Upper lobe of left lung (tissue), 6 donors: ENCODE measurements at regions not wholly inside any gene's neighbourhood (a gene's known extent, or its start where the extent isn't known, plus 50 kb on each side); places are given as distances from the start of the nearest gene placed in this dataset.
A peak's percentile ranks its signal among the peaks of the same experiment; 100 is the strongest.

Experiments used
- ATAC-seq, 2 donors: fragments of 200-7000 bp; cut with Tn5 transposase; one replicate each; pipeline ENCODE4 v1.9.1; 2022; ENCODE audit warnings: mild to moderate bottlenecking in 2 of 2, moderate library complexity in 2 of 2; ENCODE audit not compliant: low FRiP score in 2 of 2
- DNase-seq, 2 donors: peaks; one replicate each; pipeline ENCODE4 v3.0.0-alpha.2; 2019 to 2020
- H3K27ac ChIP-seq, 4 donors: fragments of 200-600 bp; sonication (generic); one replicate each; pipeline ENCODE4 v1.5.1; 2016 to 2019
- H3K27me3 ChIP-seq, 4 donors: fragments of 200-600 bp; sonication (generic); one replicate each; pipeline ENCODE4 v1.5.1; 2017 to 2019
- H3K36me3 ChIP-seq, 4 donors: fragments of 200-600 bp; sonication (generic); one replicate each; pipeline ENCODE4 v1.5.1; 2016 to 2019
- H3K4me1 ChIP-seq, 4 donors: fragments of 200-600 bp; sonication (generic); one replicate each; pipeline ENCODE4 v1.5.1; 2018 to 2019
- H3K4me3 ChIP-seq, 4 donors: fragments of 200-600 bp; sonication (generic); one replicate each; pipeline ENCODE4 v1.5.1; 2017 to 2019; ENCODE audit warnings: mild to moderate bottlenecking in 2 of 4, moderate library complexity in 1 of 4
- H3K9me3 ChIP-seq, 4 donors: fragments of 200-600 bp; sonication (generic); one replicate each; pipeline ENCODE4 v1.5.1; 2018 to 2019
- CTCF ChIP-seq, 6 experiments: fragments of 450-650 bp in 4 of 6; fragments of 200-600 bp in 2 of 6; sonication (generic) in 2 of 6; IDR thresholded peaks; one replicate each; pipeline ENCODE4 v1.5.1; 2016 to 2019; ENCODE audit warnings: antibody characterized with exemption in 6 of 6
- EP300 ChIP-seq, 4 donors: sonication (generic); formaldehyde crosslinking; IDR thresholded peaks; one replicate each; pipeline ENCODE4 v1.5.1; 2017; ENCODE audit warnings: antibody characterized with exemption in 4 of 4, control low read depth in 2 of 4
- POLR2A ChIP-seq, 4 donors: fragments of 450-650 bp; IDR thresholded peaks; one replicate each; pipeline ENCODE4 v1.5.1; 2016 to 2017; ENCODE audit warnings: antibody characterized with exemption in 4 of 4, mild to moderate bottlenecking in 2 of 4
- POLR2AphosphoS5 ChIP-seq, 2 donors: sonication (generic); formaldehyde crosslinking; IDR thresholded peaks; one replicate each; pipeline ENCODE4 v1.5.1; 2017; ENCODE audit warnings: antibody characterized with exemption in 2 of 2
- WGBS, 2 donors: methylation state at CpG; one replicate each; pipeline ENCODE4 v1.1.5; 2017 to 2018; 5-methylcytosine and 5-hydroxymethylcytosine counted together
- donor health status: DM: no; HTN: no; CAD: no; lungs with moderate emphysema.
- donor health status: DM: no; HTN: yes; CAD: no; lungs with severe emphysema.

GRCh38 chr6:139542351-139542750, 167.9 kb upstream of the CITED2 start:
- Histone ChIP-seq H3K9me3 (no peaks in the 10 kb centered on the region), H3K27me3 (no peaks in the 10 kb centered on the region), H3K27ac (no peak overlapping the region), H3K36me3 (no peaks in the 10 kb centered on the region), H3K4me1 (peaks cover 12 to 42% (median 26%) of the 10 kb centered on the region in 4 donors), H3K4me3 (no peak overlapping the region)
- WGBS, 2 donors: 93 to 95% methylated on average over 3 of the region's 3 CpGs
- ATAC-seq (no peak), DNase-seq (no peak)
- TF ChIP-seq POLR2AphosphoS5 (IDR thresholded peaks at IDR 0.05) (no peak), EP300 (IDR thresholded peaks at IDR 0.05) (no peak), POLR2A (IDR thresholded peaks at IDR 0.05) (no peak), CTCF (IDR thresholded peaks at IDR 0.05) (no peak)

GRCh38 chr6:139540894-139541293, 166.4 kb upstream of the CITED2 start:
- H3K9me3 ChIP-seq: no peaks in the 10 kb centered on the region
- H3K4me1 ChIP-seq: peaks cover 5 to 43% (median 23%) of the 10 kb centered on the region in 4 donors
- H3K27me3 ChIP-seq: no peaks in the 10 kb centered on the region
- DNase-seq (no peak), ATAC-seq (no peak)
- H3K36me3 ChIP-seq: no peaks in the 10 kb centered on the region
- H3K27ac ChIP-seq: peak overlapping the region in 2 of 4 donors; percentile 67 to 70
- no peak overlapping the region for H3K4me3 ChIP-seq
- 61 to 63% methylated on average over 1 of the region's 1 CpG for WGBS, 2 donors
- no peak for TF ChIP-seq CTCF (IDR thresholded peaks at IDR 0.05)
- no peak for TF ChIP-seq POLR2AphosphoS5 (IDR thresholded peaks at IDR 0.05)
- no peak for TF ChIP-seq EP300 (IDR thresholded peaks at IDR 0.05)
- no peak for TF ChIP-seq POLR2A (IDR thresholded peaks at IDR 0.05)

- TF ChIP-seq EP300 (IDR thresholded peaks at IDR 0.05): peak in 1 of 4 donors; percentile 54
- TF ChIP-seq POLR2A (IDR thresholded peaks at IDR 0.05): no peak
- Histone ChIP-seq H3K4me3 (no peak overlapping the region), H3K27me3 (no peaks in the 10 kb centered on the region), H3K27ac (peak overlapping the region; percentile 21 to 70 (median 53)), H3K4me1 (peaks cover 3 to 44% (median 18%) of the 10 kb centered on the region in 4 donors), H3K9me3 (no peaks in the 10 kb centered on the region), H3K36me3 (no peaks in the 10 kb centered on the region)
- peak in 1 of 2 donors; percentile 36 for ATAC-seq
- peak in 1 of 2 donors; percentile 55 for DNase-seq
- WGBS, 2 donors: 28 to 32% methylated on average over 5 of the region's 5 CpGs
These were observed 165.8 kb upstream of the CITED2 start for GRCh38 chr6:139540276-139540675.

- H3K27ac ChIP-seq: peak overlapping the region; percentile 21 to 70 (median 53)
- no peaks in the 10 kb centered on the region for H3K27me3 ChIP-seq
- H3K4me1 ChIP-seq: peaks cover 5 to 47% (median 19%) of the 10 kb centered on the region in 4 donors
- no peaks in the 10 kb centered on the region for H3K9me3 ChIP-seq
- TF ChIP-seq POLR2AphosphoS5 (IDR thresholded peaks at IDR 0.05) (peak in 1 of 2 donors; percentile 4), EP300 (IDR thresholded peaks at IDR 0.05) (no peak)
- DNase-seq: peak in 1 of 2 donors; percentile 69
- no peaks in the 10 kb centered on the region for H3K36me3 ChIP-seq
- peak; percentile 88 to 91 for ATAC-seq
- WGBS, 2 donors: 47 to 55% methylated on average over 12 of the region's 12 CpGs
- H3K4me3 ChIP-seq: no peak overlapping the region
These were observed 165.4 kb upstream of the CITED2 start for GRCh38 chr6:139539852-139540251.

GRCh38 chr6:139538366-139538765, 163.9 kb upstream of the CITED2 start:
- Histone ChIP-seq H3K27me3 (no peaks in the 10 kb centered on the region), H3K36me3 (no peaks in the 10 kb centered on the region), H3K9me3 (no peaks in the 10 kb centered on the region), H3K4me1 (peaks cover 16 to 60% (median 30%) of the 10 kb centered on the region in 4 donors), H3K27ac (peak overlapping the region in 2 of 4 donors; percentile 57 to 69), H3K4me3 (no peak overlapping the region)
- WGBS, 2 donors: 83 to 92% methylated on average over 7 of the region's 7 CpGs
- DNase-seq (no peak), ATAC-seq (no peak)
- TF ChIP-seq POLR2A (IDR thresholded peaks at IDR 0.05): no peak
- no peak for TF ChIP-seq POLR2AphosphoS5 (IDR thresholded peaks at IDR 0.05)

GRCh38 chr6:139536751-139537617, 162.5 kb upstream of the CITED2 start:
- H3K36me3 ChIP-seq: no peaks in the 10 kb centered on the region
- no peak overlapping the region for H3K4me3 ChIP-seq
- ATAC-seq: no peak
- WGBS, 2 donors: 58 to 62% methylated on average over 8 of the region's 8 CpGs
- peak in 1 of 2 donors; percentile 38 for DNase-seq
- no peak for TF ChIP-seq POLR2A (IDR thresholded peaks at IDR 0.05)
- TF ChIP-seq POLR2AphosphoS5 (IDR thresholded peaks at IDR 0.05): no peak
- no peak for TF ChIP-seq CTCF (IDR thresholded peaks at IDR 0.05)
- no peak for TF ChIP-seq EP300 (IDR thresholded peaks at IDR 0.05)
- no peaks in the 10 kb centered on the region for H3K27me3 ChIP-seq
- H3K27ac ChIP-seq: peak overlapping the region; percentile 25 to 69 (median 59)
- peaks cover 17 to 68% (median 32%) of the 10 kb centered on the region in 4 donors for H3K4me1 ChIP-seq
- H3K9me3 ChIP-seq: no peaks in the 10 kb centered on the region
